ENCODE measurements at regions not wholly inside any gene's neighbourhood (a gene's known extent, or its start where the extent isn't known, plus 50 kb on each side); places are given as distances from the start of the nearest gene placed in this dataset.

GRCh38 chr18:66077066-66077465, 326.3 kb downstream of the CDH7 start:
- Histone ChIP-seq H3K36me3 (no peaks in the 10 kb centered on the region), H3K9me3 (no peaks in the 10 kb centered on the region), H3K27ac (no peak overlapping the region), H3K4me1 (no peaks in the 10 kb centered on the region), H3K4me3 (no peak overlapping the region), H3K27me3 (ENCODE audit: low read depth) (no peaks in the 10 kb centered on the region)
- TF ChIP-seq CTCF (IDR thresholded peaks at IDR 0.05), result no peak
- intact Hi-C loops (cut with DNase I), result no loop called here
- no peak for DNase-seq
- ATAC-seq, result no peak

GRCh38 chr18:66066191-66066590, 315.4 kb downstream of the CDH7 start:
- TF ChIP-seq CTCF (IDR thresholded peaks at IDR 0.05), result no peak
- intact Hi-C loops (cut with DNase I), result no loop called here

GRCh38 chr18:66048406-66048805, 297.6 kb downstream of the CDH7 start:
- no peaks in the 10 kb centered on the region for H3K36me3 ChIP-seq
- H3K27me3 ChIP-seq (ENCODE audit: low read depth), result no peaks in the 10 kb centered on the region
- H3K4me1 ChIP-seq, result no peaks in the 10 kb centered on the region
- ATAC-seq, result no peak
- no peak overlapping the region for H3K27ac ChIP-seq
- H3K9me3 ChIP-seq, result no peaks in the 10 kb centered on the region
- TF ChIP-seq CTCF (IDR thresholded peaks at IDR 0.05), result no peak
- no peak for DNase-seq
- intact Hi-C loops (cut with DNase I), result no loop called here
- no peak overlapping the region for H3K4me3 ChIP-seq

More at GRCh38 chr18:66066191-66066590, 315.4 kb downstream of the CDH7 start:
- Histone ChIP-seq H3K36me3 (no peaks in the 10 kb centered on the region), H3K27ac (no peak overlapping the region), H3K27me3 (ENCODE audit: low read depth) (no peaks in the 10 kb centered on the region), H3K4me1 (no peaks in the 10 kb centered on the region), H3K4me3 (no peak overlapping the region), H3K9me3 (no peaks in the 10 kb centered on the region)
- no peak for ATAC-seq
- DNase-seq, result no peak

- ATAC-seq (no peak), DNase-seq (no peak)
- intact Hi-C loops (cut with DNase I), result no loop called here
- no peaks in the 10 kb centered on the region for H3K36me3 ChIP-seq
- no peak overlapping the region for H3K4me3 ChIP-seq
- no peak for TF ChIP-seq CTCF (IDR thresholded peaks at IDR 0.05)
- no peaks in the 10 kb centered on the region for H3K27me3 ChIP-seq (ENCODE audit: low read depth)
- no peak overlapping the region for H3K27ac ChIP-seq
- no peaks in the 10 kb centered on the region for H3K4me1 ChIP-seq
- no peaks in the 10 kb centered on the region for H3K9me3 ChIP-seq
These were observed 295.3 kb downstream of the CDH7 start for GRCh38 chr18:66046032-66046602.

GRCh38 chr18:66043009-66043408, 292.2 kb downstream of the CDH7 start:
- DNase-seq, result no peak
- Histone ChIP-seq H3K36me3 (no peaks in the 10 kb centered on the region), H3K27me3 (ENCODE audit: low read depth) (no peaks in the 10 kb centered on the region), H3K4me3 (no peak overlapping the region), H3K9me3 (no peaks in the 10 kb centered on the region), H3K4me1 (no peaks in the 10 kb centered on the region), H3K27ac (no peak overlapping the region)
- no peak for TF ChIP-seq CTCF (IDR thresholded peaks at IDR 0.05)
- intact Hi-C loops (cut with DNase I), result no loop called here
- ATAC-seq, result no peak

GRCh38 chr18:66013969-66014368, 263.2 kb downstream of the CDH7 start:
- Histone ChIP-seq H3K36me3 (no peaks in the 10 kb centered on the region), H3K9me3 (no peaks in the 10 kb centered on the region), H3K4me3 (no peak overlapping the region), H3K4me1 (no peaks in the 10 kb centered on the region), H3K27ac (no peak overlapping the region), H3K27me3 (ENCODE audit: low read depth) (no peaks in the 10 kb centered on the region)
- no peak for DNase-seq
- TF ChIP-seq CTCF (IDR thresholded peaks at IDR 0.05), result no peak
- intact Hi-C loops (cut with DNase I), result no loop called here
- ATAC-seq, result no peak
